IMR-90 (cell line): ENCODE measurements at regions not wholly inside any gene's neighbourhood (a gene's known extent, or its start where the extent isn't known, plus 50 kb on each side); places are given as distances from the start of the nearest gene placed in this dataset.
A peak's percentile ranks its signal among the peaks of the same experiment; 100 is the strongest.

ENCODE experiments used
- ATAC-seq: fragments of 200-7000 bp; cut with Tn5 transposase; 2 replicates; pipeline ENCODE4 v1.9.1; 2020; ENCODE audit warnings: low read depth, mild to moderate bottlenecking, moderate library complexity
- BruUV-seq: library from RNA; stranded (reverse); fragments of 400-500 nt; replicated peaks from 2 replicates; lab custom pipeline; 2021; lab: Mats Ljungman, UMichigan
- CTCF ChIA-PET: fragments of 300-600 bp; formaldehyde crosslinking; extraction: SDS; loops from one replicate; lab custom pipeline; 2021; ENCODE audit warnings: antibody characterized with exemption; lab: Yijun Ruan, JAX
- POLR2A ChIA-PET: fragments of 300-600 bp; sonication (Branson Sonifier 250); formaldehyde crosslinking; loops from one replicate; lab custom pipeline; 2022; ENCODE audit warnings: antibody characterized with exemption; ENCODE audit not compliant: unreplicated experiment; lab: Charles Lee
- DNase-seq: peaks from one replicate; pipeline ENCODE4 v3.0.0; 2013
- H2AFZ ChIP-seq: replicated peaks from 2 replicates; pipeline ENCODE3; 2013; ENCODE audit warnings: low read length, mild to moderate bottlenecking; ENCODE audit not compliant: poor library complexity
- H2AK5ac ChIP-seq: 2 replicates; pipeline ENCODE4 v1.6.1; 2013; ENCODE audit warnings: low read depth, low read length, inconsistent platforms
- H2AK9ac ChIP-seq: replicated peaks from 2 replicates; pipeline ENCODE3; 2013; ENCODE audit warnings: mild to moderate bottlenecking, low read depth, low read length, moderate library complexity; ENCODE audit not compliant: poor library complexity
- H2BK120ac ChIP-seq: 2 replicates; pipeline ENCODE4 v1.6.1; 2013; ENCODE audit warnings: low read depth, low read length, inconsistent platforms
- H2BK15ac ChIP-seq: 3 replicates; pipeline ENCODE4 v1.6.1; 2013; ENCODE audit warnings: low read depth, low read length, inconsistent platforms
- H2BK20ac ChIP-seq: 2 replicates; pipeline ENCODE4 v1.6.1; 2013; ENCODE audit warnings: low read depth, mild to moderate bottlenecking, inconsistent platforms, low read length, moderate library complexity
- H2BK5ac ChIP-seq: 2 replicates; pipeline ENCODE4 v1.6.1; 2013; ENCODE audit warnings: mild to moderate bottlenecking, low read depth, low read length, inconsistent platforms; ENCODE audit not compliant: poor library complexity, severe bottlenecking
- H3K14ac ChIP-seq: replicated peaks from 2 replicates; pipeline ENCODE4 v1.6.1; 2013; ENCODE audit warnings: low read depth, low read length, inconsistent platforms
- H3K18ac ChIP-seq: 2 replicates; pipeline ENCODE4 v1.6.1; 2013; ENCODE audit warnings: low read depth, low read length, control low read depth
- H3K23ac ChIP-seq: 2 replicates; pipeline ENCODE4 v1.6.1; 2013; ENCODE audit warnings: low read depth, low read length, inconsistent platforms
- H3K27ac ChIP-seq: 2 replicates; pipeline ENCODE4 v1.5.1; 2013; ENCODE audit warnings: mild to moderate bottlenecking, control low read depth, low read length; ENCODE audit not compliant: insufficient read depth
- H3K27me3 ChIP-seq: 2 replicates; pipeline ENCODE4 v1.6.1; 2013; ENCODE audit warnings: low read length; ENCODE audit not compliant: control insufficient read depth, insufficient read depth
- H3K36me3 ChIP-seq: 2 replicates; pipeline ENCODE4 v1.6.1; 2013; ENCODE audit warnings: low read length, mixed read lengths; ENCODE audit not compliant: control insufficient read depth, insufficient read depth
- H3K4ac ChIP-seq: 2 replicates; pipeline ENCODE4 v1.6.1; 2013; ENCODE audit warnings: low read depth, low read length, inconsistent platforms
- H3K4me1 ChIP-seq: 2 replicates; pipeline ENCODE4 v1.6.1; 2013; ENCODE audit warnings: low read length, mixed read lengths; ENCODE audit not compliant: control insufficient read depth, insufficient read depth
- H3K4me2 ChIP-seq: 2 replicates; pipeline ENCODE4 v1.6.1; 2013; ENCODE audit warnings: low read depth, mild to moderate bottlenecking, control low read depth, low read length, moderate library complexity
- H3K4me3 ChIP-seq: 2 replicates; pipeline ENCODE4 v1.5.1; 2013; ENCODE audit warnings: low read depth, mild to moderate bottlenecking, control low read depth, low read length, moderate library complexity; ENCODE audit not compliant: insufficient read depth
- H3K56ac ChIP-seq: 2 replicates; pipeline ENCODE4 v1.6.1; 2013; ENCODE audit warnings: low read length, inconsistent platforms; ENCODE audit not compliant: insufficient read depth; ENCODE audit errors: extremely low read depth
- H3K79me1 ChIP-seq, 2 experiments: 2 replicates each; pipeline ENCODE4 v1.6.1; 2013; ENCODE audit warnings: low read length in 2 of 2, inconsistent platforms in 1 of 2, low read depth in 1 of 2
- H3K9ac ChIP-seq: 2 replicates; pipeline ENCODE4 v1.6.1; 2013; ENCODE audit warnings: low read depth, low read length, control low read depth
- H3K9me1 ChIP-seq: 2 replicates; pipeline ENCODE4 v1.6.1; 2013; ENCODE audit warnings: low read length, inconsistent platforms; ENCODE audit not compliant: insufficient read depth
- H3K9me3 ChIP-seq: 2 replicates; pipeline ENCODE4 v1.6.1; 2013; ENCODE audit warnings: low read length; ENCODE audit not compliant: control insufficient read depth, insufficient read depth
- H4K20me1 ChIP-seq: 2 replicates; pipeline ENCODE4 v1.6.1; 2013; ENCODE audit warnings: low read length, inconsistent platforms; ENCODE audit not compliant: insufficient read depth
- H4K5ac ChIP-seq: 2 replicates; pipeline ENCODE4 v1.6.1; 2013; ENCODE audit warnings: mild to moderate bottlenecking, low read depth, low read length, control low read depth
- H4K8ac ChIP-seq, 2 experiments: 2 replicates each; pipeline ENCODE4 v1.6.1; 2013; ENCODE audit warnings: low read depth in 2 of 2, low read length in 2 of 2, control low read depth in 1 of 2, inconsistent platforms in 1 of 2
- H4K91ac ChIP-seq: 2 replicates; pipeline ENCODE4 v1.6.1; 2013; ENCODE audit warnings: low read depth, low read length, inconsistent platforms; ENCODE audit not compliant: insufficient read depth
- MAFK ChIP-seq: IDR thresholded peaks from 2 replicates; pipeline ENCODE4 v1.6.1; 2012; ENCODE audit warnings: low read depth, low read length, improper control_type of control experiment
- RAD21 ChIP-seq: IDR thresholded peaks from 2 replicates; pipeline ENCODE4 v1.6.1; 2012; ENCODE audit warnings: low read length, improper control_type of control experiment
- RFX5 ChIP-seq: IDR thresholded peaks from 2 replicates; pipeline ENCODE4 v1.8.0; 2012; ENCODE audit warnings: low read depth, mild to moderate bottlenecking, low read length, moderate library complexity
- WGBS, 2 experiments: methylation state at CpG; one replicate each; pipeline versions ENCODE4 v1.1.5 to v1.1.7; 2013; ENCODE audit warnings: missing lambda C conversion rate in 2 of 2; ENCODE audit not compliant: insufficient read length in 1 of 2; ENCODE audit errors: extremely low coverage in 2 of 2; 5-methylcytosine and 5-hydroxymethylcytosine counted together
- dilution Hi-C: fragments of 300-500 bp; cut with HindIII; formaldehyde crosslinking; loops from one replicate; pipeline ENCODE4 v1.14.3; 2018; ENCODE audit warnings: low sequenced_read_pairs; ENCODE audit not compliant: unreplicated experiment
- in situ Hi-C: fragments of 300-500 bp; cut with MboI; formaldehyde crosslinking; loops from 3 replicates; pipeline ENCODE4 v1.14.3; 2019; ENCODE audit warnings: low sequenced_read_pairs, inconsistent platforms, mixed read lengths
- intact Hi-C: fragments of 100-400 bp; cut with micrococcal nuclease; formaldehyde crosslinking; loops from 2 replicates; pipeline ENCODE4 v1.10.0; 2022
- TF ChIP-seq, protein P1 (sequence below): fragments of 150-350 bp; IDR thresholded peaks from 2 replicates; pipeline ENCODE4 v1.6.1; 2016; ENCODE audit warnings: low read depth, mild to moderate bottlenecking, low read length, moderate library complexity, borderline replicate concordance

- TF ChIP-seq RAD21 (no peak), MAFK (0 out of 2 replicates have a peak, but pooled peaks have one; percentile 12), RFX5 (no peak)
- TF ChIP-seq, protein P1, sequence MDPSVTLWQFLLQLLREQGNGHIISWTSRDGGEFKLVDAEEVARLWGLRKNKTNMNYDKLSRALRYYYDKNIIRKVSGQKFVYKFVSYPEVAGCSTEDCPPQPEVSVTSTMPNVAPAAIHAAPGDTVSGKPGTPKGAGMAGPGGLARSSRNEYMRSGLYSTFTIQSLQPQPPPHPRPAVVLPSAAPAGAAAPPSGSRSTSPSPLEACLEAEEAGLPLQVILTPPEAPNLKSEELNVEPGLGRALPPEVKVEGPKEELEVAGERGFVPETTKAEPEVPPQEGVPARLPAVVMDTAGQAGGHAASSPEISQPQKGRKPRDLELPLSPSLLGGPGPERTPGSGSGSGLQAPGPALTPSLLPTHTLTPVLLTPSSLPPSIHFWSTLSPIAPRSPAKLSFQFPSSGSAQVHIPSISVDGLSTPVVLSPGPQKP, result no peak
These were observed 661.8 kb downstream of the DTWD2 start for GRCh38 chr5:118326481-118327045.

More at GRCh38 chr5:118326481-118327045, 661.8 kb downstream of the DTWD2 start:
- no TSS peak for BruUV-seq
- no peak overlapping the region for H3K23ac ChIP-seq
- H2BK20ac ChIP-seq, result no peak overlapping the region
- no peaks in the 10 kb centered on the region for H4K20me1 ChIP-seq
- H3K4me3 ChIP-seq, result no peak overlapping the region
- H3K14ac ChIP-seq, result no peak overlapping the region
- H3K36me3 ChIP-seq, result no peaks in the 10 kb centered on the region
- ChIA-PET CTCF (interaction anchor here (1.0 kb wide), 1 partner anchor 8 kb away, joined by 3 read pairs; no protein-coding TSS in a partner anchor), POLR2A (no interaction called here)
- H3K56ac ChIP-seq, result no peak overlapping the region
- no peak overlapping the region for H2BK120ac ChIP-seq
- H4K5ac ChIP-seq, result no peak overlapping the region
- whole genome bisulfite sequencing, 2 experiments, result 58% methylated on average over 3 of the region's 5 CpGs; no CpG with 5 or more reads in 1 of the 2 experiments
- dilution Hi-C loops, result no loop called here
- H4K8ac ChIP-seq, result no peak overlapping the region
- peaks cover 4% of the 10 kb centered on the region for H3K9me3 ChIP-seq
- no peak overlapping the region for H2BK15ac ChIP-seq
- H2AK5ac ChIP-seq, result no peak overlapping the region
- intact Hi-C loops, result no loop called here
- H4K91ac ChIP-seq, result no peak overlapping the region
- no peak overlapping the region for H3K27ac ChIP-seq
- H2AFZ ChIP-seq, result no peak overlapping the region
- in situ Hi-C loops, result no loop called here
- no peak overlapping the region for H3K9ac ChIP-seq
- H3K4ac ChIP-seq, result no peak overlapping the region
- H3K4me2 ChIP-seq, result no peak overlapping the region
- no peaks in the 10 kb centered on the region for H3K27me3 ChIP-seq
- DNase-seq (no peak), ATAC-seq (peak; percentile 51)
- H3K79me1 ChIP-seq, result no peaks in the 10 kb centered on the region
- H3K18ac ChIP-seq, result no peak overlapping the region
- H2BK5ac ChIP-seq, result no peak overlapping the region
- H3K9me1 ChIP-seq, result no peaks in the 10 kb centered on the region
- H3K4me1 ChIP-seq, result no peaks in the 10 kb centered on the region
- H2AK9ac ChIP-seq, result no peak overlapping the region
